KMS-11 (cell line): ENCODE measurements at regions not wholly inside any gene's neighbourhood (a gene's known extent, or its start where the extent isn't known, plus 50 kb on each side); places are given as distances from the start of the nearest gene placed in this dataset.

ENCODE experiments used
- H2AFZ ChIP-seq: fragments of 200-600 bp; sonication (generic); 2 replicates; pipeline ENCODE4 v1.6.1; 2016; ENCODE audit warnings: antibody characterized with exemption, mixed run types, low read depth
- H3K27ac ChIP-seq: fragments of 200-600 bp; sonication (generic); 2 replicates; pipeline ENCODE4 v1.6.1; 2016; ENCODE audit warnings: mild to moderate bottlenecking, mixed run types
- H3K27me3 ChIP-seq: fragments of 200-600 bp; sonication (generic); 2 replicates; pipeline ENCODE4 v1.6.1; 2017; ENCODE audit warnings: mild to moderate bottlenecking, low read depth, mixed run types, moderate library complexity; ENCODE audit not compliant: insufficient read depth
- H3K36me3 ChIP-seq: fragments of 200-600 bp; sonication (generic); 2 replicates; pipeline ENCODE4 v1.6.1; 2017; ENCODE audit warnings: mild to moderate bottlenecking, mixed run types; ENCODE audit not compliant: insufficient read depth
- H3K4me1 ChIP-seq: fragments of 200-600 bp; sonication (generic); 2 replicates; pipeline ENCODE4 v1.6.1; 2016; ENCODE audit warnings: mild to moderate bottlenecking, low read depth, mixed run types; ENCODE audit not compliant: poor library complexity, severe bottlenecking
- H3K4me2 ChIP-seq: fragments of 200-600 bp; sonication (generic); 2 replicates; pipeline ENCODE4 v1.7.0; 2016; ENCODE audit warnings: mild to moderate bottlenecking, mixed run types
- H3K4me3 ChIP-seq: fragments of 200-600 bp; sonication (generic); IDR thresholded peaks from 2 replicates; pipeline ENCODE4 v1.6.1; 2017; ENCODE audit warnings: low read depth, low read length, mixed read lengths; ENCODE audit not compliant: insufficient read depth
- H3K79me2 ChIP-seq: fragments of 200-600 bp; sonication (generic); 2 replicates; pipeline ENCODE4 v1.6.1; 2016; ENCODE audit warnings: low read depth, mixed run types; ENCODE audit not compliant: insufficient read depth
- H3K9ac ChIP-seq: fragments of 200-600 bp; sonication (generic); 2 replicates; pipeline ENCODE4 v1.6.1; 2016; ENCODE audit warnings: mild to moderate bottlenecking, mixed run types
- H4K20me1 ChIP-seq: fragments of 200-600 bp; sonication (generic); 2 replicates; pipeline ENCODE4 v1.6.1; 2016; ENCODE audit warnings: mild to moderate bottlenecking, mixed run types; ENCODE audit not compliant: insufficient read depth
- CTCF ChIP-seq: fragments of 200-600 bp; sonication (generic); conservative IDR thresholded peaks from 2 replicates; pipeline ENCODE4 v1.6.1; 2017; ENCODE audit warnings: low read depth, mild to moderate bottlenecking, antibody characterized with exemption, low read length, moderate library complexity, mixed read lengths

GRCh38 chrX:63930140-63930539 lies 145.1 kb upstream of the ARHGEF9 start:
- no peaks in the 10 kb centered on the region for H3K36me3 ChIP-seq
- H3K27me3 ChIP-seq: no peaks in the 10 kb centered on the region
- H2AFZ ChIP-seq: no peak overlapping the region
- H3K4me1 ChIP-seq: no peaks in the 10 kb centered on the region
- no peaks in the 10 kb centered on the region for H3K79me2 ChIP-seq
- H3K9ac ChIP-seq: no peak overlapping the region
- no peaks in the 10 kb centered on the region for H4K20me1 ChIP-seq
- H3K4me2 ChIP-seq: no peak overlapping the region
- H3K4me3 ChIP-seq: no peak overlapping the region
- H3K27ac ChIP-seq: no peak overlapping the region
- peak; percentile 31; the same call in 1 of the 2 replicates for TF ChIP-seq CTCF

GRCh38 chrX:63929608-63930007 lies 144.6 kb upstream of the ARHGEF9 start:
- Histone ChIP-seq H3K4me1 (no peaks in the 10 kb centered on the region), H3K4me2 (no peak overlapping the region), H3K9ac (no peak overlapping the region), H3K36me3 (no peaks in the 10 kb centered on the region), H3K27ac (no peak overlapping the region), H3K4me3 (no peak overlapping the region), H4K20me1 (no peaks in the 10 kb centered on the region), H3K27me3 (no peaks in the 10 kb centered on the region), H3K79me2 (no peaks in the 10 kb centered on the region), H2AFZ (no peak overlapping the region)
- TF ChIP-seq CTCF: no peak

GRCh38 chrX:63927848-63928247 lies 142.8 kb upstream of the ARHGEF9 start:
- H3K27ac ChIP-seq: no peak overlapping the region
- no peaks in the 10 kb centered on the region for H3K27me3 ChIP-seq
- H3K4me1 ChIP-seq: no peaks in the 10 kb centered on the region
- no peak overlapping the region for H3K4me2 ChIP-seq
- no peak overlapping the region for H3K9ac ChIP-seq
- H3K36me3 ChIP-seq: no peaks in the 10 kb centered on the region
- no peaks in the 10 kb centered on the region for H4K20me1 ChIP-seq
- H2AFZ ChIP-seq: no peak overlapping the region
- TF ChIP-seq CTCF: no peak
- no peak overlapping the region for H3K4me3 ChIP-seq
- no peaks in the 10 kb centered on the region for H3K79me2 ChIP-seq

GRCh38 chrX:63922221-63922620 lies 137.2 kb upstream of the ARHGEF9 start:
- Histone ChIP-seq H3K79me2 (no peaks in the 10 kb centered on the region), H2AFZ (no peak overlapping the region), H3K4me2 (no peak overlapping the region), H3K36me3 (no peaks in the 10 kb centered on the region), H3K27me3 (no peaks in the 10 kb centered on the region), H3K4me1 (no peaks in the 10 kb centered on the region), H3K9ac (no peak overlapping the region), H4K20me1 (no peaks in the 10 kb centered on the region), H3K4me3 (no peak overlapping the region), H3K27ac (no peak overlapping the region)
- TF ChIP-seq CTCF: no peak
